ENCODE measurements at regions not wholly inside any gene's neighbourhood (a gene's known extent, or its start where the extent isn't known, plus 50 kb on each side); places are given as distances from the start of the nearest gene placed in this dataset.

- DNase-seq (ENCODE audit: low read depth in 4 of 4, low spot score in 2 of 4): no peak
Measured at GRCh38 chr17:83176623-83177583, 97.5 kb downstream of the METRNL start.

GRCh38 chr17:83177611-83178532 lies 98.5 kb downstream of the METRNL start:
- DNase-seq (ENCODE audit: low read depth in 4 of 4, low spot score in 2 of 4): no peak

GRCh38 chr17:83178533-83179304 lies 99.3 kb downstream of the METRNL start:
- DNase-seq (ENCODE audit: low read depth in 4 of 4, low spot score in 2 of 4): no peak

GRCh38 chr17:83179374-83179773 lies 100.0 kb downstream of the METRNL start:
- no peak for DNase-seq (ENCODE audit: low read depth in 4 of 4, low spot score in 2 of 4)

- DNase-seq (ENCODE audit: low read depth in 4 of 4, low spot score in 2 of 4): no peak
Measured at GRCh38 chr17:83179811-83180210, 100.4 kb downstream of the METRNL start.

GRCh38 chr17:83180264-83180995 lies 101.0 kb downstream of the METRNL start:
- no peak for DNase-seq (ENCODE audit: low read depth in 4 of 4, low spot score in 2 of 4)

GRCh38 chr17:83180996-83181481 lies 101.6 kb downstream of the METRNL start:
- DNase-seq (ENCODE audit: low read depth in 4 of 4, low spot score in 2 of 4): no peak

GRCh38 chr17:83181991-83182619 lies 102.7 kb downstream of the METRNL start:
- no peak for DNase-seq (ENCODE audit: low read depth in 4 of 4, low spot score in 2 of 4)

GRCh38 chr17:83182620-83183101 lies 103.3 kb downstream of the METRNL start:
- DNase-seq (ENCODE audit: low read depth in 4 of 4, low spot score in 2 of 4): no peak

GRCh38 chr17:83183145-83183948 lies 103.9 kb downstream of the METRNL start:
- no peak for DNase-seq (ENCODE audit: low read depth in 4 of 4, low spot score in 2 of 4)

GRCh38 chr17:83183951-83184506 lies 104.6 kb downstream of the METRNL start:
- DNase-seq (ENCODE audit: low read depth in 4 of 4, low spot score in 2 of 4): no peak

- DNase-seq (ENCODE audit: low read depth in 4 of 4, low spot score in 2 of 4): no peak
Measured at GRCh38 chr17:83185023-83186002, 105.9 kb downstream of the METRNL start.

- DNase-seq (ENCODE audit: low read depth in 4 of 4, low spot score in 2 of 4): no peak
Measured at GRCh38 chr17:83186226-83186625, 106.8 kb downstream of the METRNL start.

GRCh38 chr17:83186751-83187421 lies 107.5 kb downstream of the METRNL start:
- no peak for DNase-seq (ENCODE audit: low read depth in 4 of 4, low spot score in 2 of 4)

- DNase-seq (ENCODE audit: low read depth in 4 of 4, low spot score in 2 of 4): no peak
Measured at GRCh38 chr17:83187782-83188311, 108.4 kb downstream of the METRNL start.
